H9 (cell line): ENCODE measurements at regions not wholly inside any gene's neighbourhood (a gene's known extent, or its start where the extent isn't known, plus 50 kb on each side); places are given as distances from the start of the nearest gene placed in this dataset.

Source experiments
- DNase-seq: peaks from one replicate; pipeline ENCODE4 v3.0.0-alpha.2; 2017
- H2AFZ ChIP-seq: one replicate; pipeline ENCODE4 v1.6.1; 2013; ENCODE audit warnings: mild to moderate bottlenecking, low read length, control low read depth, moderate library complexity
- H2AK5ac ChIP-seq: 2 replicates; pipeline ENCODE4 v1.6.1; 2013; ENCODE audit warnings: low read length, control low read depth, mixed read lengths; ENCODE audit not compliant: insufficient read length
- H2BK120ac ChIP-seq: one replicate; pipeline ENCODE4 v1.6.1; 2013; ENCODE audit warnings: low read depth, mild to moderate bottlenecking, low read length, control low read depth, inconsistent platforms; ENCODE audit not compliant: poor library complexity, severe bottlenecking
- H2BK12ac ChIP-seq: 2 replicates; pipeline ENCODE4 v1.6.1; 2013; ENCODE audit warnings: low read length, control low read depth, mixed read lengths, low read depth; ENCODE audit not compliant: insufficient read length
- H2BK15ac ChIP-seq: 2 replicates; pipeline ENCODE4 v1.6.1; 2013; ENCODE audit warnings: low read depth, low read length, control low read depth
- H2BK20ac ChIP-seq: one replicate; pipeline ENCODE4 v1.6.1; 2013; ENCODE audit warnings: low read depth, mild to moderate bottlenecking, low read length, control low read depth, inconsistent platforms; ENCODE audit not compliant: poor library complexity, severe bottlenecking
- H2BK5ac ChIP-seq: 2 replicates; pipeline ENCODE4 v1.6.1; 2013; ENCODE audit warnings: low read length, control low read depth, mixed read lengths; ENCODE audit not compliant: insufficient read length
- H3K14ac ChIP-seq: 2 replicates; pipeline ENCODE4 v1.6.1; 2013; ENCODE audit warnings: low read length, control low read depth; ENCODE audit not compliant: insufficient read depth
- H3K18ac ChIP-seq: 2 replicates; pipeline ENCODE4 v1.6.1; 2013; ENCODE audit warnings: low read depth, mild to moderate bottlenecking, mixed read lengths, low read length, control low read depth; ENCODE audit not compliant: insufficient read length
- H3K23ac ChIP-seq: 2 replicates; pipeline ENCODE4 v1.6.1; 2013; ENCODE audit warnings: low read length, control low read depth, mixed read lengths, low read depth; ENCODE audit not compliant: insufficient read length
- H3K23me2 ChIP-seq: 2 replicates; pipeline ENCODE4 v1.6.1; 2013; ENCODE audit warnings: low read depth, mild to moderate bottlenecking, mixed read lengths, low read length, control low read depth; ENCODE audit not compliant: insufficient read length, poor library complexity, severe bottlenecking
- H3K27ac ChIP-seq: 2 replicates; pipeline ENCODE4 v1.5.1; 2013; ENCODE audit warnings: low read length, control low read depth, mixed read lengths, low read depth; ENCODE audit not compliant: insufficient read length
- H3K27me3 ChIP-seq: 2 replicates; pipeline ENCODE4 v1.6.1; 2013; ENCODE audit warnings: low read length, control low read depth, inconsistent platforms; ENCODE audit not compliant: insufficient read depth
- H3K4ac ChIP-seq: 2 replicates; pipeline ENCODE4 v1.6.1; 2013; ENCODE audit warnings: low read depth, mild to moderate bottlenecking, control low read depth, inconsistent platforms, low read length, moderate library complexity
- H3K4me1 ChIP-seq: 2 replicates; pipeline ENCODE4 v1.6.1; 2013; ENCODE audit warnings: low read length, control low read depth, inconsistent platforms; ENCODE audit not compliant: insufficient read depth
- H3K4me2 ChIP-seq: 2 replicates; pipeline ENCODE4 v1.6.1; 2013; ENCODE audit warnings: low read length, control low read depth, mixed read lengths; ENCODE audit not compliant: insufficient read length, insufficient read depth
- H3K56ac ChIP-seq: 2 replicates; pipeline ENCODE4 v1.6.1; 2013; ENCODE audit warnings: low read depth, mild to moderate bottlenecking, mixed read lengths, low read length, control low read depth; ENCODE audit not compliant: insufficient read length
- H3K79me1 ChIP-seq: 2 replicates; pipeline ENCODE4 v1.6.1; 2013; ENCODE audit warnings: low read depth, mild to moderate bottlenecking, moderate library complexity, low read length, control low read depth, inconsistent platforms; ENCODE audit not compliant: insufficient read depth, poor library complexity, severe bottlenecking
- H3K79me2 ChIP-seq: 2 replicates; pipeline ENCODE4 v1.6.1; 2013; ENCODE audit warnings: low read length, control low read depth, inconsistent platforms; ENCODE audit not compliant: insufficient read depth
- H3K9ac ChIP-seq: 2 replicates; pipeline ENCODE4 v1.6.1; 2013; ENCODE audit warnings: low read length, control low read depth, mixed read lengths; ENCODE audit not compliant: insufficient read length; ENCODE audit errors: extremely low read depth
- H3K9me3 ChIP-seq: one replicate; pipeline ENCODE4 v1.6.1; 2013; ENCODE audit warnings: low read depth, low read length, inconsistent platforms; ENCODE audit not compliant: control insufficient read depth
- H3T11ph ChIP-seq: one replicate; pipeline ENCODE4 v1.6.1; 2013; ENCODE audit warnings: mild to moderate bottlenecking, low read length, control low read depth, inconsistent platforms
- H4K20me1 ChIP-seq: one replicate; pipeline ENCODE4 v1.6.1; 2013; ENCODE audit not compliant: control insufficient read depth, insufficient read length, insufficient read depth
- H4K5ac ChIP-seq: 2 replicates; pipeline ENCODE4 v1.6.1; 2013; ENCODE audit warnings: low read depth, mild to moderate bottlenecking, mixed read lengths, low read length, control low read depth; ENCODE audit not compliant: insufficient read length
- H4K8ac ChIP-seq: replicated peaks from 2 replicates; pipeline ENCODE4 v1.6.1; 2013; ENCODE audit warnings: low read length, control low read depth, mixed read lengths, low read depth; ENCODE audit not compliant: insufficient read length
- H4K91ac ChIP-seq: 2 replicates; pipeline ENCODE4 v1.6.1; 2013; ENCODE audit warnings: low read depth, mild to moderate bottlenecking, moderate library complexity, mixed read lengths, low read length, control low read depth; ENCODE audit not compliant: insufficient read length
- H3K27ac Mint-ChIP-seq, 3 experiments: 2 replicates in 2 of 3; 3 replicates in 1 of 3; pipeline ENCODE4 v1.8.0; 2020 to 2021; ENCODE audit warnings: mixed read lengths in 3 of 3, mild to moderate bottlenecking in 1 of 3, moderate library complexity in 1 of 3
- H3K27me3 Mint-ChIP-seq: 2 replicates; pipeline ENCODE4 v1.8.0; 2021; ENCODE audit warnings: low read depth, mild to moderate bottlenecking, moderate library complexity, mixed read lengths
- H3K36me3 Mint-ChIP-seq, 3 experiments: 2 replicates in 2 of 3; 3 replicates in 1 of 3; pipeline ENCODE4 v1.8.0; 2020 to 2021; ENCODE audit warnings: low read depth in 3 of 3, mixed read lengths in 3 of 3; ENCODE audit not compliant: insufficient read depth in 1 of 3
- H3K4me1 Mint-ChIP-seq, 2 experiments: 2 replicates each; pipeline ENCODE4 v1.8.0; 2020; ENCODE audit warnings: mixed read lengths in 2 of 2
- H3K4me3 Mint-ChIP-seq, 2 experiments: 2 replicates in 1 of 2; 3 replicates in 1 of 2; pipeline ENCODE4 v1.8.0; 2020 to 2021; ENCODE audit warnings: mild to moderate bottlenecking in 2 of 2, mixed read lengths in 2 of 2, moderate library complexity in 1 of 2
- H3K9me3 Mint-ChIP-seq, 2 experiments: 2 replicates in 1 of 2; 3 replicates in 1 of 2; pipeline ENCODE4 v1.8.0; 2020; ENCODE audit warnings: mild to moderate bottlenecking in 2 of 2, mixed read lengths in 2 of 2, moderate library complexity in 1 of 2
- WGBS: extraction: QIAGEN DNeasy Blood & Tissue Kit; methylation state at CpG from one replicate; pipeline ENCODE4 v1.1.7; 2013; ENCODE audit warnings: missing lambda C conversion rate, low lambda C conversion rate, mixed read lengths; ENCODE audit not compliant: insufficient read length; ENCODE audit errors: extremely low coverage; 5-methylcytosine and 5-hydroxymethylcytosine counted together
- TF ChIP-seq, protein P1 (sequence below): fragments of 200-600 bp; sonication (generic); conservative IDR thresholded peaks from 3 replicates; pipeline ENCODE4 v1.8.0; 2021; ENCODE audit warnings: antibody characterized with exemption, mild to moderate bottlenecking

DNA sequence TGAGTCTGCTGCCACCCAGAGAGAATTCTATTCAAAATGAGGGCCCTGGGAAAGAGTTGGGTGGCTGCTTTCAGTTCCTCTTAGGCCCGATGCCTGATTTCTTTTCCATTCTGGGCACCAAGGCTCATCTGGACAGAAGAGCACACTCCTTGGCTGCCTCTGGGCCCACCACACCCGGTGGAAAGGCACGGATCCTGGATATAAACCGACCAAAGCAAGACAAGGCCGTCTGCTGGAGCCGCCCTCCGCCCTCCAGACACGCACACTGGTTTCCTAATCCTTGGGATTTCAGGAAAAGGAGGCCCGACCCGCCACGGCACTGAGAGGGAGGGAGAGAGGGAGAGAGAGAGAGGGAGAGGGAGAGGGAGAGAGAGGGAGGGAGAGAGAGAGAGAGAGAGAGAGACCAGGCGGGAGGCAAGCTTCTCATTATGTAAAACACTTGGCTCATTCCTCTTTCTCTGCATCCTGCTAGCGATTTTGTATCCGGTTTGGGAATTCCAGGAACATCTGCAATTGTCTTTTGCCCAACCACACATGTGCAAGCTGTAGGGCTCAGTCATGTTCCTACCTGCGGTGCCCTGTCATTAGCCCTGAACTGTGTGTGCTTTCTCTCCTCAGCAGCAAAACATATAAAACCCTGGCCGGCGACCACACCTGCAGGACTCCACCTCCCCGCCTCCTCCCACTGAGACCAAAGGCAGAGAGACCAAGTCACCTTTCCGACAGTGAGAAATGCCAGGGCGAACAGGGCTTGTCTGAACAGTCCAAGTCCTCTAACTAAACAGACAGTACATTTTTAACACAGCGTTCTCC lies 347.2 kb downstream of the SOX9 start:
- Histone ChIP-seq H3K27ac (no peak overlapping the region), H3K79me1 (no peaks in the 10 kb centered on the region), H3K18ac (peak overlapping the region; percentile 12), H4K8ac (no peak overlapping the region), H3K27me3 (no peaks in the 10 kb centered on the region), H2AK5ac (no peak overlapping the region), H2BK12ac (no peak overlapping the region), H3K9ac (no peak overlapping the region), H3K9me3 (no peaks in the 10 kb centered on the region), H3K4ac (no peak overlapping the region), H2BK120ac (no peak overlapping the region), H4K91ac (no peak overlapping the region), H3K4me1 (peaks cover 3% of the 10 kb centered on the region; the same call in 1 of the 2 replicates), H2BK5ac (no peak overlapping the region), H3K23ac (no peak overlapping the region), H3K4me2 (peak overlapping the region; percentile 30), H3K23me2 (no peaks in the 10 kb centered on the region), H3T11ph (no peak overlapping the region), H2BK15ac (no peak overlapping the region), H4K5ac (no peak overlapping the region), H3K14ac (peak overlapping the region; percentile 13; the same call in 1 of the 2 replicates), H3K79me2 (no peaks in the 10 kb centered on the region), H4K20me1 (no peaks in the 10 kb centered on the region), H2BK20ac (no peak overlapping the region), H3K56ac (no peak overlapping the region), H2AFZ (no peak overlapping the region)
- WGBS: no CpG with 5 or more reads among the region's 21 CpGs
- TF ChIP-seq, protein P1, sequence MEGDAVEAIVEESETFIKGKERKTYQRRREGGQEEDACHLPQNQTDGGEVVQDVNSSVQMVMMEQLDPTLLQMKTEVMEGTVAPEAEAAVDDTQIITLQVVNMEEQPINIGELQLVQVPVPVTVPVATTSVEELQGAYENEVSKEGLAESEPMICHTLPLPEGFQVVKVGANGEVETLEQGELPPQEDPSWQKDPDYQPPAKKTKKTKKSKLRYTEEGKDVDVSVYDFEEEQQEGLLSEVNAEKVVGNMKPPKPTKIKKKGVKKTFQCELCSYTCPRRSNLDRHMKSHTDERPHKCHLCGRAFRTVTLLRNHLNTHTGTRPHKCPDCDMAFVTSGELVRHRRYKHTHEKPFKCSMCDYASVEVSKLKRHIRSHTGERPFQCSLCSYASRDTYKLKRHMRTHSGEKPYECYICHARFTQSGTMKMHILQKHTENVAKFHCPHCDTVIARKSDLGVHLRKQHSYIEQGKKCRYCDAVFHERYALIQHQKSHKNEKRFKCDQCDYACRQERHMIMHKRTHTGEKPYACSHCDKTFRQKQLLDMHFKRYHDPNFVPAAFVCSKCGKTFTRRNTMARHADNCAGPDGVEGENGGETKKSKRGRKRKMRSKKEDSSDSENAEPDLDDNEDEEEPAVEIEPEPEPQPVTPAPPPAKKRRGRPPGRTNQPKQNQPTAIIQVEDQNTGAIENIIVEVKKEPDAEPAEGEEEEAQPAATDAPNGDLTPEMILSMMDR: no peak
- peak; percentile 56 for DNase-seq
- Mint-ChIP-seq H3K9me3 (peaks cover 4 to 8% of the 10 kb centered on the region in 2 experiments; a peak in 3 of 5 replicates), H3K36me3 (no peaks in the 10 kb centered on the region; a peak in 1 of 7 replicates), H3K4me3 (0 out of 5 replicates have a peak overlapping the region, but pooled peaks of 1 of the 2 experiments have one; percentile 17), H3K4me1 (peaks cover 26 to 30% of the 10 kb centered on the region in 2 experiments), H3K27ac (peak overlapping the region in 1 of 3 experiments; percentile 82; a peak in 3 of 7 replicates), H3K27me3 (no peaks in the 10 kb centered on the region; the same call in 1 of the 2 replicates)
